ENCODE measurements at regions not wholly inside any gene's neighbourhood (a gene's known extent, or its start where the extent isn't known, plus 50 kb on each side); places are given as distances from the start of the nearest gene placed in this dataset.

GRCh38 chrX:14398725-14399124, 130.6 kb upstream of the GLRA2 start:
- Histone ChIP-seq H3K27me3 (ENCODE audit: insufficient read depth, low read length, poor library complexity, severe bottlenecking) (no peaks in the 10 kb centered on the region), H3K4me3 (ENCODE audit: low read length, poor library complexity, severe bottlenecking) (no peak overlapping the region), H3K9me3 (ENCODE audit: insufficient read depth, low read depth, low read length) (no peaks in the 10 kb centered on the region), H3K79me2 (ENCODE audit: insufficient read depth, low read length) (no peaks in the 10 kb centered on the region), H3K4me1 (ENCODE audit: insufficient read depth, low read length, poor library complexity, severe bottlenecking) (no peaks in the 10 kb centered on the region), H2AFZ (ENCODE audit: low read length) (no peak overlapping the region), H3K9me2 (replicated peaks; ENCODE audit: low read depth, low read length) (no peaks in the 10 kb centered on the region), H4K20me1 (ENCODE audit: insufficient read depth, low read length, poor library complexity, severe bottlenecking) (no peaks in the 10 kb centered on the region), H3F3A (ENCODE audit: low read depth) (no peaks in the 10 kb centered on the region), H3K36me3 (ENCODE audit: insufficient read depth, low read length) (no peaks in the 10 kb centered on the region), H3K9ac (ENCODE audit: low read depth, low read length, poor library complexity, severe bottlenecking) (no peak overlapping the region), H3K4me2 (ENCODE audit: low read depth, low read length, poor library complexity, severe bottlenecking) (no peak overlapping the region)
- TF ChIP-seq EZH2phosphoT487 (IDR thresholded peaks at IDR 0.05; ENCODE audit: borderline replicate concordance) = no peak
- no peak for TF ChIP-seq CTCF (conservative IDR thresholded peaks at IDR 0.05; ENCODE audit: low read length)

- no peaks in the 10 kb centered on the region for H3K4me1 ChIP-seq (ENCODE audit: insufficient read depth, low read length, poor library complexity, severe bottlenecking)
- no peaks in the 10 kb centered on the region for H3K9me2 ChIP-seq (replicated peaks; ENCODE audit: low read depth, low read length)
- no peak overlapping the region for H3K9ac ChIP-seq (ENCODE audit: low read depth, low read length, poor library complexity, severe bottlenecking)
- H3K36me3 ChIP-seq (ENCODE audit: insufficient read depth, low read length) = no peaks in the 10 kb centered on the region
- no peaks in the 10 kb centered on the region for H3F3A ChIP-seq (ENCODE audit: low read depth)
- H3K4me2 ChIP-seq (ENCODE audit: low read depth, low read length, poor library complexity, severe bottlenecking) = no peak overlapping the region
- H3K27me3 ChIP-seq (ENCODE audit: insufficient read depth, low read length, poor library complexity, severe bottlenecking) = no peaks in the 10 kb centered on the region
- no peaks in the 10 kb centered on the region for H4K20me1 ChIP-seq (ENCODE audit: insufficient read depth, low read length, poor library complexity, severe bottlenecking)
- no peak overlapping the region for H2AFZ ChIP-seq (ENCODE audit: low read length)
- H3K79me2 ChIP-seq (ENCODE audit: insufficient read depth, low read length) = no peaks in the 10 kb centered on the region
- H3K9me3 ChIP-seq (ENCODE audit: insufficient read depth, low read depth, low read length) = no peaks in the 10 kb centered on the region
- TF ChIP-seq CTCF (conservative IDR thresholded peaks at IDR 0.05; ENCODE audit: low read length) = no peak
- no peak for TF ChIP-seq EZH2phosphoT487 (IDR thresholded peaks at IDR 0.05; ENCODE audit: borderline replicate concordance)
- H3K4me3 ChIP-seq (ENCODE audit: low read length, poor library complexity, severe bottlenecking) = no peak overlapping the region
Measured at GRCh38 chrX:14389682-14390081, 139.7 kb upstream of the GLRA2 start.

GRCh38 chrX:14386981-14387380, 142.4 kb upstream of the GLRA2 start:
- no peak overlapping the region for H3K4me2 ChIP-seq (ENCODE audit: low read depth, low read length, poor library complexity, severe bottlenecking)
- H3K79me2 ChIP-seq (ENCODE audit: insufficient read depth, low read length) = no peaks in the 10 kb centered on the region
- no peaks in the 10 kb centered on the region for H4K20me1 ChIP-seq (ENCODE audit: insufficient read depth, low read length, poor library complexity, severe bottlenecking)
- no peak overlapping the region for H2AFZ ChIP-seq (ENCODE audit: low read length)
- TF ChIP-seq CTCF (conservative IDR thresholded peaks at IDR 0.05; ENCODE audit: low read length) (no peak), EZH2phosphoT487 (IDR thresholded peaks at IDR 0.05; ENCODE audit: borderline replicate concordance) (no peak)
- H3K4me3 ChIP-seq (ENCODE audit: low read length, poor library complexity, severe bottlenecking) = no peak overlapping the region
- H3F3A ChIP-seq (ENCODE audit: low read depth) = no peaks in the 10 kb centered on the region
- no peaks in the 10 kb centered on the region for H3K9me2 ChIP-seq (replicated peaks; ENCODE audit: low read depth, low read length)
- H3K36me3 ChIP-seq (ENCODE audit: insufficient read depth, low read length) = no peaks in the 10 kb centered on the region
- no peaks in the 10 kb centered on the region for H3K9me3 ChIP-seq (ENCODE audit: insufficient read depth, low read depth, low read length)
- H3K4me1 ChIP-seq (ENCODE audit: insufficient read depth, low read length, poor library complexity, severe bottlenecking) = no peaks in the 10 kb centered on the region
- H3K9ac ChIP-seq (ENCODE audit: low read depth, low read length, poor library complexity, severe bottlenecking) = no peak overlapping the region
- H3K27me3 ChIP-seq (ENCODE audit: insufficient read depth, low read length, poor library complexity, severe bottlenecking) = no peaks in the 10 kb centered on the region

Measured in Loucy (cell line).